Osteocyte (in vitro differentiated cells): ENCODE measurements at regions not wholly inside any gene's neighbourhood (a gene's known extent, or its start where the extent isn't known, plus 50 kb on each side); places are given as distances from the start of the nearest gene placed in this dataset.

Source experiments
- DNase-seq: peaks from one replicate; pipeline ENCODE4 v3.0.0; 2021; ENCODE audit warnings: mixed read lengths; ENCODE audit not compliant: unreplicated experiment; ENCODE audit errors: extremely low spot score
- H3K27ac Mint-ChIP-seq: one replicate; pipeline ENCODE4 v1.8.0; 2021; ENCODE audit warnings: mild to moderate bottlenecking, mixed read lengths; ENCODE audit not compliant: unreplicated experiment
- H3K27me3 Mint-ChIP-seq: one replicate; pipeline ENCODE4 v1.8.0; 2021; ENCODE audit warnings: mixed read lengths; ENCODE audit not compliant: unreplicated experiment
- H3K36me3 Mint-ChIP-seq: one replicate; pipeline ENCODE4 v1.8.0; 2021; ENCODE audit warnings: mixed read lengths; ENCODE audit not compliant: unreplicated experiment
- H3K4me1 Mint-ChIP-seq: one replicate; pipeline ENCODE4 v1.8.0; 2021; ENCODE audit warnings: mixed read lengths; ENCODE audit not compliant: unreplicated experiment
- H3K4me3 Mint-ChIP-seq: one replicate; pipeline ENCODE4 v1.8.0; 2021; ENCODE audit warnings: mild to moderate bottlenecking, moderate library complexity, mixed read lengths; ENCODE audit not compliant: unreplicated experiment
- H3K9me3 Mint-ChIP-seq: one replicate; pipeline ENCODE4 v1.8.0; 2021; ENCODE audit warnings: mixed read lengths; ENCODE audit not compliant: unreplicated experiment
- CTCF ChIP-seq: fragments of 200-600 bp; sonication (generic); IDR thresholded peaks from 2 replicates; pipeline ENCODE4 v1.5.0; 2021; ENCODE audit warnings: antibody characterized with exemption, mild to moderate bottlenecking, moderate library complexity

GRCh38 chr2:62561586-62561985, 55.6 kb upstream of the TMEM17 start:
- H3K27me3 Mint-ChIP-seq = peaks cover 13% of the 10 kb centered on the region
- DNase-seq = no peak
- TF ChIP-seq CTCF = no peak
- H3K4me3 Mint-ChIP-seq = no peak overlapping the region
- H3K27ac Mint-ChIP-seq = no peak overlapping the region
- no peaks in the 10 kb centered on the region for H3K4me1 Mint-ChIP-seq
- H3K36me3 Mint-ChIP-seq = no peaks in the 10 kb centered on the region
- peaks cover 4% of the 10 kb centered on the region for H3K9me3 Mint-ChIP-seq

- Mint-ChIP-seq H3K27ac (no peak overlapping the region), H3K4me1 (no peaks in the 10 kb centered on the region), H3K9me3 (peaks cover 4% of the 10 kb centered on the region), H3K36me3 (no peaks in the 10 kb centered on the region), H3K4me3 (no peak overlapping the region), H3K27me3 (peaks cover 21% of the 10 kb centered on the region)
- no peak for TF ChIP-seq CTCF
- no peak for DNase-seq
Observed at GRCh38 chr2:62559582-62559981, 53.6 kb upstream of the TMEM17 start.

- Mint-ChIP-seq H3K4me1 (no peaks in the 10 kb centered on the region), H3K9me3 (peaks cover 4% of the 10 kb centered on the region), H3K4me3 (no peak overlapping the region), H3K36me3 (no peaks in the 10 kb centered on the region), H3K27ac (no peak overlapping the region), H3K27me3 (peaks cover 23% of the 10 kb centered on the region)
- no peak for DNase-seq
- no peak for TF ChIP-seq CTCF
Observed at GRCh38 chr2:62558743-62559142, 52.7 kb upstream of the TMEM17 start.

- TF ChIP-seq CTCF = no peak
- no peaks in the 10 kb centered on the region for H3K4me1 Mint-ChIP-seq
Observed at GRCh38 chr2:62556086-62556485, 50.1 kb upstream of the TMEM17 start.

More at GRCh38 chr2:62556086-62556485, 50.1 kb upstream of the TMEM17 start:
- Mint-ChIP-seq H3K9me3 (peaks cover 4% of the 10 kb centered on the region), H3K4me3 (no peak overlapping the region), H3K27ac (no peak overlapping the region), H3K27me3 (peaks cover 23% of the 10 kb centered on the region), H3K36me3 (no peaks in the 10 kb centered on the region)
- DNase-seq = no peak
